HG03469 (cell line): ENCODE measurements at regions not wholly inside any gene's neighbourhood (a gene's known extent, or its start where the extent isn't known, plus 50 kb on each side); places are given as distances from the start of the nearest gene placed in this dataset.

Experiments
- ATAC-seq: cut with Tn5 transposase; IDR thresholded peaks from one replicate; pipeline ENCODE4 v1.9.1; 2021; ENCODE audit warnings: mild to moderate bottlenecking, moderate library complexity, moderate number of reproducible peaks; ENCODE audit not compliant: unreplicated experiment

DNA sequence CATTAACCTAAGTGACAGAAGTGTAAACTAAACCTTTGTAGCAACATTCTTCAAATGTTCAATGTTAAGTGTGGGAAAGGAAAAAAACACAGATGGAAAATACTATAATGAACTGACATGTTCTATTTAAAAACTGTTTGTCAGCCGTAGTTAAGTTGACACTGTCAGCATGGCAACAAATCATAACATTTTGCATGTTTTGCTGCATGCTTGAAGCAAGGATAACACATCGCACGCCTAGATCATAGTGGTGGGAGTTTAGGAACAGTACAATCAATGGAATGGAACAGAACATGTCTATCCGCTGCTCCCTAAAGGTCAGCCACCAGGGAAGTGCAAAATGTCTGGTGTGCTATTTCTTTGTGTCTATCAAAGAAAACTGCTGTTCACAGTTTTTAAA is 62.5 kb upstream of the ESRRG start:
- ATAC-seq = no peak

DNA sequence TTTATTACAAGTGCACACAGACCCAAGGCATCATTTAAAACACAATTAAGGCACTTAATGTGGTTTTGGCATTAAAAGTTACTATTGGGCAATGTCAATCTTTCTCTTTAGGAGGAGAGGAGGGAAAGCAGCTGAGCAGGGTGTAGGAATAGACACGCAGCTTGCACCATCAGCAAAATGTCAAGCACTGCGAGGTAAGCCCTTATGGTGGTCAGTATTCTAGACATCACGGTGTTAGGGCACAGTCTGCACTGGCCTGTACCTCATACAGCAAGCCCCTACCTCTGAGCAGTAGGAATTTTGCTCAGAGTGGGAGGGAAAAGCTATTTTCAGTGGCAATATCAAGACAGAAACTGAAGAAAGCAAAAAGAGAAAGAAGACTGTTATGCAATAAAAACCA is 62.0 kb upstream of the ESRRG start:
- no peak for ATAC-seq

DNA sequence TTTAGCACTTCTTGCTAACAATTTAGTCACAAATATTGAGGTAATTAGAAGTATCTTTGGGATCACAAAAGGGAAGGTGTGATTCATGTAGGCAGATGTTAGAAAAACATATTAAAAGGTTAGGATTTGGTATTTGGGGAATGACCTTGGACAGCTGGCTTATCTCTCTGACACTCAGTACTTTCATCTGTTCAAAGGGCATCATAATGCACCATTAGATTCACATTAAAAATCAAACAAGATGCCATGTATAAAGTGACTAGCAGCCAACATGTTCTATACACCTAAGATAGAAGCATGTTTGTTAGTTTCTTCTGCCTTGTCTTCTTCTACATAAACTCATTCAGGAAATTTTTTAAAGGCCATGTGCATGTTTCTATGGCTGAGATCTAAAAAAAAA is 56.5 kb upstream of the ESRRG start:
- no peak for ATAC-seq

DNA sequence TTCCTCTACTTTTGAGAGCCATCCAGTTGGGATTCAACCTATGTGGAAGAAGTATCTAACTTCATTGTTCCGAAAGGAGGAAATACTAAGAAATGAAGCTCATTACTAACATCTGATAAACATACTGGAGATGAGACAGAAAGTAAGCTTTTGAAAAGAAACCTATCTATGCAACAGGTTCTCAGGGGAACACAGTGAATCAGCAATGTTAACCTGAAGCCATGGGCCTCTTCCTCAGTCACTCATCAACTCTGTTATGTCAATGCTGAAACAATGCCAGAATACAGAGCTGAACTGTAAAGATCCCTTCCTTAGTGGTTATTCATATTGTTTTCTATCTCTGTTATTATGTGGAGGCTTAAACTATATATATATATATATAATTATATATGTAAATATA is 55.5 kb upstream of the ESRRG start:
- ATAC-seq = no peak

DNA sequence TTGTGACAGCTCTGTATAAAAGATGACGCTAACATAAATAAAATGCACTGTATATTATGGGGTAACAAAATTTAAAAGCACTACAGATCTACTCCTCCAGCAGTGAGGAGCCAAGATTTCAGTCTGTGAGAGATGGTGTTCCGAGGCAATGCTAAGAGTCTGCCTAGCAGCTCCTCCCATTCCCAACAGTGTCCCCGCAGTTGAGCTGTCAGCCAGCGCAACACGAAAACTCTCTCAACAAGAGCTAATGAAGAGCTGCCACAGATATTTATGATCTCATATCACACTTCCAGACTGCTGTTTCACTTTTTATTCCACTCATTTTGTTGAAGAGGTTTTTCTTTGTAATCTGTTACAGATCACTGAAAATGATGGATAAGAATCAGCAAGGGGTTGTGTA is 53.9 kb upstream of the ESRRG start:
- ATAC-seq = no peak
